ENCODE measurements at regions not wholly inside any gene's neighbourhood (a gene's known extent, or its start where the extent isn't known, plus 50 kb on each side); places are given as distances from the start of the nearest gene placed in this dataset.

DNA sequence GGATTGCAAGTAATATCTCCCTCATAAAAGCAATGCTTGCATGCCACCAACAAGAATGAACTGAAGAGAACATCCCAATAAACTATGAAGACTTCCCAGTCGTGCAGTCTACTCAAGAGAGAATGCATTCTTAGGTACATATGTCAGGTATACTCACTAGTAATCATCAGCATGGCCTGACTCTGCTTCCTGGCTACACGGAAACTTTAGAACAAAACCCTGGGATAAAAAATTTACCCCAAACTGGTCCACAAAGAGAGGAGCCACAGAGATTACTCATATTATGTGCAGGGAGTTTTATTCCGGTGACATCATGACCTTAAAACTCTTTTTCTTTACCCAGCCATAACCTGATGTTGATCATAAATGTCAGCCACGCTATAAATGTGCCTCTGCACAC lies 57.5 kb upstream of the PAPPA start:
- no peak for TF ChIP-seq CTCF (IDR thresholded peaks at IDR 0.05)
- TF ChIP-seq POLR2A (IDR thresholded peaks at IDR 0.05): no peak
- TF ChIP-seq EP300 (IDR thresholded peaks at IDR 0.05): no peak
